GM19397 (cell line): ENCODE measurements at regions not wholly inside any gene's neighbourhood (a gene's known extent, or its start where the extent isn't known, plus 50 kb on each side); places are given as distances from the start of the nearest gene placed in this dataset.
A peak's percentile ranks its signal among the peaks of the same experiment; 100 is the strongest.

Source experiments
- ATAC-seq: cut with Tn5 transposase; IDR thresholded peaks from one replicate; pipeline ENCODE4 v1.9.1; 2021; ENCODE audit warnings: mild to moderate bottlenecking, moderate library complexity; ENCODE audit not compliant: unreplicated experiment

DNA sequence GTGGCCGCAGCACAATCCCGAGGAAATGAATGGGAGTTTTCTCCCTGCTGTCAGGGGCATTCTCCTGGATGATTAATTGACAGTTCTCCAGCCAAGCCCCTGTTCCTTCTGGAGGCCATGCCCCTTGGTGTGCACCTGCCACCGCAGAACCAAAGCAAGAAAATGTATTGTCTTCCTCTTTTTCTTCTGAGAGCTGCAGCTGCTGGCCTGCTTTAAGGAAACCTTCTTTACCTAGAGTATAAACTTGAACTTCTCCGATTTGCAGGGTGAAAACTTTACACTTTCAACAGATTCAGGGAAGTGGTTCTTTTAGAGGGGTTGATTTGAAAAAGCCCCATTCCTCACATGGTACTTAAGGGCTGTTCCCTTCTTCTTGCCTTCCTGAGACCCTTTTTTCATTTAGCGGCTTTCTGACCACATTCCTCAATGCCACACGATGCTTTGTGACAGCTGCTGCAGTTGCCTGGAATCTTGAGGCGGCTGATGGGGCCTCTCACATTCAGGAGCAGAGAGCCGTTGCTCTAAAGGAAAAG lies 402.8 kb downstream of the TXNL1 start:
- peak; percentile 90 for ATAC-seq

DNA sequence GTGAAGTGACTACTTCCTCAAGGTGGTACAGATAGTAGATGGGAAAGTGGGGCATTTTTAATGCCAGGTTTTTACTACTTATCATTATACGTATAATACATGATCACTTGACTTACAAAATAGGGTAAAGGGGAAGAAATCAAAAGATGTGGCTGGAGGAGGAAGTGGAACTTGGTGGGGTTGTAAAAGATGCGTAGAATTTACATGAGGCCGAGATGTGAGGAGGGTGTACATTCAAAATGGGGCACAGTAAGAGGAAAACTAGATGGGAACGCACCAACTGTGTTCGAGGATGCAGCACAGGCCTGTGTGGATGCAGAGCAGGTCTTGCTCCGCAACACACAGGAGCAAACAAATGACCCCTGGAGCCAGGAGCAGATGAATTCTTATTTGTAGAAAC lies 403.3 kb downstream of the TXNL1 start:
- peak; percentile 31 for ATAC-seq

DNA sequence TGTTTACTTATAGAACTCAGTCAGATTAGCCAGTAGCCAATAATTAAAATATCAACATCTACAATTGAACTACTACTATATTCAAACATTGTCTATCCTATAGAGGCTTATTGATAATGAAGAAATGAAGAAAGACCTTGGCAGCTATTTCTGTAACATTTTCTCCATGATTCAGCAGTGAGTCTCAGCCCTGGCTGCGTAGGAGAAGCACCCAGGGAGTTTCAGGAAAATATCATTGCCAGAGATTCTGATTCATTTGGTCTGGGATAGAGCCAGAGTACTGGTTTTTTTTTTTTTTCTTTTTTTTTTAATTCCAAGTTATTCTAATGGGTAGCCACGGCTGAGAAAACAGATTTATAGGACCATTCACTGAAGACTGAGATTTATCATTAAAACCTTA lies 404.8 kb downstream of the TXNL1 start:
- ATAC-seq, result no peak

DNA sequence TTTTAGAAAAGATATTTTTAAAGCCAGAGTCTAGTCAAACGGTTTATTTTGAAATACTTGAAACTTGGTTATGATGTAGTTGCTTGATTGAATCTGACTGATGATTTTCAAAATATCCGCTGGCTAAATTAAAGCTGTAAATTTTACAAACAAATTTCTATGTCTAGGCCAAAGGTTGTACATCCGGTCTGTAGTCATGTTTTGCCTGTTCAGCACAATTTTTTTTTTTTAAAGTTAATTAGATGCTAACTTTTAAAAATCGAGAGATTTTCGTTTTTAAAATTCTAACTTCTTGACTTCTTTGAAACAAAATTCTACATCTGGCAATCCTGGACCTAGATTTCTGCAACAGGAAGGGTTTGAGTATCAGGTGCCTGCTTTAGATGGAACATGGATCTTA lies 412.4 kb downstream of the TXNL1 start:
- no peak for ATAC-seq

DNA sequence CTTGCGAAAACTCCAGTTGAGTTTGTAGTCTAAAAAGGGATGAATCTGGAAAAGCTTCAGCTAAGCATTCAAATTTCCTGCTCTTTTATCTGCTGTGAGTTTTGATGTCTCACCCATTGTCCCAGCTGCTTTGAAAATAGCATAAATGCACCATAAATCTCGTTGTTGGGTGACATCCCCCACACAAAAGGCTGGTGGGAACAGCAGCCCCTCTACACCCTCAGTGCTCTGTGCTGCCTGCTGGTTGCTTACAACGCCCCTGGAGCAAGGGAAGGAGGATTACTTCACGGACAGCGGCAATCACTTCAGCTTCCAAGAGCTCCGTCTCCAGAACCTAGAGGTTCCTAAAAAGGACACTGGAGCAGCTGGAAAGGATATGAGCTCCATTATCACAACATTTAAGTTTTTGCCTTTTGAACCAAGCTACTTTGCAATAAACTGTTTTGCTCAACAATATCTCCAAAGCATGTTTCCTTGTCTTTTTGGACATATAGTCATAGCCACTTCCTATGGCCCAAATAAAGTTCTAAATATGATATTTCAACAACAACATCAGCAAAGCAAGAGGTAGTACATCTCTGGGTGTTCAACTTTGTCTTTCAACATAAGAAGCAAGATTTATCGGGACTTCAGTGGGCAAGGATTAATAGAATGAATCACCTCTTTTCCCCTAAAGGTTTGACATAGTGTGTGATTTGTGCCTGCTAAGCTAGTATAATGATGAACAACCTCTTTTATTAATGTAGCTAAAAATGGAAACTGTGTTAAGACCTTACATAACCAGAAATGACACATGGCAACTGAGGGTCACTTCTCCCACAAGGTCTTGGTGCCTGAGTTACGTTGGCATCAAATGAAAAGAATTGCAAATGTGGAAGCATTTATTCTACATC lies 413.5 kb downstream of the TXNL1 start:
- ATAC-seq, result no peak

DNA sequence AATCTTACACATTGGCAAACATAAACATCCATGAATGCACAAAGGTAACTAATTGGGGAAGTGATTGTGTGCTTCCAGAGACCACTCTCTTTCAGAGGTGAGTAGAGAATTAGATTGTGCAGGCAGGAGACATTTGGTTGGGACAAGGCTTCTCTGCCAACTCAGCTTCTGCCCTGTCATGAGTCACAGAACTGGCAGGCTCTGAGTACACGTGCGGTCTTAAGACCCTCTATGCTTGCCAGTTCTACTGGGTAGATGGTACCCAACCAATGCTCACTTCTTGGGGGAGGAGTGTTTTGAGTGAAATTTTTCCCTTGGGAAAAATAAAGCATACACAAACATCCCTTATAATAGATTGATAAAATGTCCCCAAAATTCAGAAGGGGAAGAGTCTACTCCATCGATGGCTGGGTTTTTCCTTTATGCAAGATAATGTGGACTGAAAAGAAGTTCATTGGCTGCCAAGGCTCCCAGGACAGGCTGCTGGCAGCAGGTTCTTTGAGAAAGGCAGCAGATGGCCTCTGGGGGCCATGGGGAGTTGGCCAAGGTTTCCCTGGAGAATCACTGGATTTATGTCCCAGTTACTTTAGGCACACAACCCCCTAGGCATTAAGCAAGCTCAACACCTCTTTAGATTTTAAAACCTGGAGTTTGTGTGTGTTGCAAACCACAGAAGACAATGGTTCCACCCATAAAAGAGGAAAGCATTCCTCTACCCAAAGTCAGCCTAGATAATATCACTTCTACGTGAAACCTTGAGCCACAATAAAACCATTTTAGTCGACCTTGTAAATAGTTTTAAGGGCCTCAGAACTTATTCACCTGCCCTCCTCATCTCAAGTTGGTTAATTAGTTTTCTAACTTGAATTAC lies 417.0 kb downstream of the TXNL1 start:
- no peak for ATAC-seq

DNA sequence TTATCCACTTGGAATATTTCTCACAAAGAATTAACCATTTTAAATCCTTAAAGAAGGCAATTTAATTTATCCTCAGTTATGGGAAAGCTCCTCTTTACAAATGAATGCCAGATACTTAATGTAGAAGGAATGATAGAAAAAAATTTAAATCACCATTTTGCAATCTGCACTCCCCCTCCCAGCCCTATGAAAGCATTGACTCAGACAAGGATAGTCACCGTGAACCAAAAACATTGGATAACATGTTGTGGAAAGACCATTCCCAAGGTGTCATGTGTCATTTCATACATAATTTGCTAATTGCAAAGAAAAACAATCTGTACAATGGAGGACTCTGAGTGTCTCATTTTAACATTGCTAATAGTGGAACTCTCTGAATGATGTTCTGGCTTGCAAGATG lies 421.0 kb downstream of the TXNL1 start:
- no peak for ATAC-seq

DNA sequence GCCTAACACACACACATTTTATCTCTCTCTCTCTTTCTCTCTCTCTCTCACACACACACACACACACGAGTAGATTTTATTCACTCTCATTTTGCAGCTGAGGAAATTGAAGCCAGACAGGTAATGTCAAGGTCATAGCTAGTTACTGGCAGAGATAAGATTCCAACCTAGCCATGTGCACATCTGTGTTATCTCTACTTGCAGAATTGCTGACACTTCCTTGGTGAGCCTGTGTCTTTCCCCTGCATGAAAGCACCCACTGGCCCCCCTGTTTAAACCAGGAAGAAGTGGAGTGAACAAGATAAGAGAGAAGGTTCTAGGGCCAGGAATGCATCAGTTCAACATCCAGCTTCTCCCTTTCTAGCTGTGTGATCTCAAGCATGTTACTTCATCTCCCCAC lies 423.7 kb downstream of the TXNL1 start:
- no peak for ATAC-seq

DNA sequence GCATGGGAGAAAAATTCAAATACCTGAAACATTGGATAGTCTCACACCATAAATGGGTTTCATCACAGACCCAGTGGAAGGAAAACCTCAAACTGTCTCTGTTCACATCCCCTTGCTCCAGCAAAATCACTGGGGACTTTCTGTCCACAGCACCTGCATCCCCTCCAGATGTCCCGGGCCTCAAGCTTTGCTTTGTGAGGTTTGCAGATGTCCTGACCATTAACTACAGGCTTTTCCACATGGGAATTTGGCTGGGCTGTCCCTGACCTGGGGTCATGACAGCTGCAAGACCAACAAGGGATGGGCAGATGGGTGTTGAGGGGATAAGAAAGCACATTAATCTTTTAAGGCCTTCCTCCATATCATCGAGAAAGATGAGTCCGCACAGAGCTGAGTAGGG lies 427.9 kb downstream of the TXNL1 start:
- no peak for ATAC-seq

DNA sequence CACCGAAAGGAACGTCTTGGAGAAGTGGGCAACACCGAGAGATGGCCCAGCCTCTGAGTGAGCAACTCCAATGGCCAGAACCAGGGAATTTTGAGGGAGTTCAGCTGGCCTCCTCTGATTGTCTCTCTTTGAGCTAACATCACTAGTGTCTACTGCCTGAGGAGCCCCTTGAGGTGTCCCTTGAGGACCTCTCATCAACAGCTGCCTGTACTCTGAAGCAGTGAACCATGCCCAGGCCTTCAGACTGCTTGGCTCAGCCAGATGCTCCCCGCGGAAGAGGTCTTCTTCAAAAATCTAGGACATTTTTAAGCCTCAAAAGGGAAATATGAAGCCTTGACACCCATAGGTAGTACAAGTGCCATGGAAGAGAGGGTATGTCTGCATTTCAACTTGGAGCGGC lies 430.4 kb downstream of the TXNL1 start:
- no peak for ATAC-seq

DNA sequence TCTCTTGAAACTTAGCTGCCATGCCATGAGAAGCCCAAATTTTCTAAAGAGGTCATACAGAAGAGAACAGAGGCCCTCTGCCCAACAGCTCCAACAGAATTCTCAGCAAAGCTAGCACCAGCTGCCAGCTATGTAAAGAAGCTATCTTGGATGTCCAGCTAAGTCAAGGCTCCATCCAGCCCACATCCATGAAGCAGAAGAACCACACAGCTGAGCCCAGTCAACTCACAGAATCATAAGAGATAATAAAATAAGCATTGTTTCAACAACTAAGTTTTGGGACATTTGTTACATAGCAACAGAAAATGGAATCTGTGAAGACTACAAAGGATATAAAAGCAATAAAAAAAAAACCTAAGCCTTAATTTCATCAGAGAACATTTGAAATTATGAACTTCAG lies 434.3 kb downstream of the TXNL1 start:
- ATAC-seq, result no peak

DNA sequence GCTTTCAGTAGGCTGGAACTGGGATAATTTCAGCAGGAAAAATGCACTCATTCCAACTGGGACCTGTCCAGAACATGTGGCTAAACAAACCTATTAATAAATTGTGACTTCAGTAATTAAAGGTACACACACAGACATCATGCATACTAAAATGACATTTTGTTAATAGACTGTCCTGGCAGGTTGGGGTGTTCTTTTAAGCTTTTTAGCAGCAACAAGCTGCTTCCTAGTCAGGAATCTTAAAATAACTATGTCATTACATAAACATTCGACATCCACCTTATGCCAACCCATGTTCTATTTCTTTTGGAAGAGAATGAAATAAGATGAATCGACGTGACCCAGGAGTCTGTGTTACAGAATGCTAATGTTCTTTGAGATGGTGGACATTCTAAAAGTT lies 435.7 kb downstream of the TXNL1 start:
- ATAC-seq, result no peak

DNA sequence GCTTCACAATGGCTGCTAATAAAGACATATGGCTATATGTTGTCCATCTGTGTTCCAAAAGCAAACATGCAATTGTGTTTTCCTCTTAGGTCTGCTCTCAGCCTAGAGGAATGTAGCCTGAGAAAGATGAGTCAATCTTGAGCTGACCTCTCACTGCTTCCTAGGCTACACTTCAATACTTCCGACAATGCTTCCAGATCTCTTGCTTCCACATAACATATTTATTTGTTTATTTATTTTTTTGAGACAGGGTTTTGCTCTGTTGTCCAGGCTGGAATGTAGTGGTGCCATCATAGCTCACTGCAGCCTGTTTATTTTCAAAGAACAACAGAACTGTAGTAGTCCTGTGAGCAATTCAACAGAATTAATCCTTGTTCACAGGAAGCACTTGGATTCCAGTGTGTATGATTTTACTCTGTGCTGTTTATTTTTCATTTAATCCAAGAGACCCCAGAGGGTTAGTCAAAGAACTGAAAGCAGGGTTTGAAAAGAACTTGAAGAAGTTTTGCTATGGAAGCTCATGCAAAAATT lies 437.9 kb downstream of the TXNL1 start:
- no peak for ATAC-seq

DNA sequence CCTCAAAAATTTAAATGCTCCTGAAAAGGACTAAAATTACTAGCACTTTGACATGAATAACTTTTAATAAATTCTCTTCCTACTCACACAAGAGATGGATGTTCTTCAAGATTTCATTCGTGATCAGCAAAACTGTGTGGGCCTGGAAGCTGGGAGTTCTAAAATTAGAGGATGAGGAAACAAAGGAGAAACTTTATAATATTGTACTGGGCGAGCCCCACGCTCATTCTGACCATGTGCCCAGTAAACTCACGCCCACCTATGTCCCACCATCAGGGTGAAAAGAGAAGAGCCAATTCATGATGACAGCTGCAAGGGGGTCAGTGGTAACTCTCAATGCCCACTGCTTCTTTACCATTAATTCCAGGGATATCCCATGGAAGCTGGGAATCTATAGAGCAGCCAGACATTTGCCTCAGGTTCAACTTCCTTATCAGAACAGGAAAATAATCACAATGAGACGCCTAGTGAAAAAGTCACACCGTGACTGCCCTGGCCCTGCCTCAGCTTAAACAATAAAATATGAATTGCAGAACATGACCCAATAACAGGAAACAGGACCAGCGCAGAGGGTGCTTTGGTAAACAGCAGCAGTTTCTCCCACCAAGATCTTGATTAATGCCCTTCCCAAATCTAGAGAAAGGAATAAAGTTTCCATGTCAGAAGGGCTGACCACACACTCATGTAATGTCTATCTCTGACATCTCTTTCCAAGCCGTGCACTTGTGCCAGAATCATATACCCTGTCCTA lies 438.6 kb downstream of the TXNL1 start:
- no peak for ATAC-seq

DNA sequence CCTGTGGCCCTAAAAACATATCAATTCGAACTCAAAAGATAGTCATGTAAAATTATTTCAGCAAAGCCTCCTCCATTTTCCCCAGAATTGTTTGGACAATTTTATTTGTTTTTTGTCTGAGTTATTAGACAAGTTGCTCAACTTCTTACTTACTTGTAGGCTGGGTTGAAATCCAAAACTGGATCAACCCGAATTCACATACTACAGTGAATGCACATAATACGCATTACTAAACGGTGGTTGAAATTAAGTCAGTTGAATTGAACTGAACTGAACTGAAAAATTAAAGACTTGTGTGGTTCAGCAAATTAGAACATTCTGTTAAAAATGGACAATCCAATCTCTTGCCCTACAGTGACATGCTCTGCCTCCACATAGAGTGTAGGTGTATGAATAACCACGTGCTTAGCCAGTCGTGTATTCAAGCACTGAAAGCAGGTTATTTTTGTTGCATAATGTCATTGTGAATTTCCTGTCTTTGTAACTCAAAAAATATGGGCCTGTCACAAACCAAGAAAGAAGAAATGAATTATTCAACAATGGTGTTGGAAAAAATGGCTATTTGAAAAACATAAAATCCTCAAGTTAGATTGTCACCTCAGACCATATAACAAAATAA lies 441.0 kb downstream of the TXNL1 start:
- no peak for ATAC-seq

DNA sequence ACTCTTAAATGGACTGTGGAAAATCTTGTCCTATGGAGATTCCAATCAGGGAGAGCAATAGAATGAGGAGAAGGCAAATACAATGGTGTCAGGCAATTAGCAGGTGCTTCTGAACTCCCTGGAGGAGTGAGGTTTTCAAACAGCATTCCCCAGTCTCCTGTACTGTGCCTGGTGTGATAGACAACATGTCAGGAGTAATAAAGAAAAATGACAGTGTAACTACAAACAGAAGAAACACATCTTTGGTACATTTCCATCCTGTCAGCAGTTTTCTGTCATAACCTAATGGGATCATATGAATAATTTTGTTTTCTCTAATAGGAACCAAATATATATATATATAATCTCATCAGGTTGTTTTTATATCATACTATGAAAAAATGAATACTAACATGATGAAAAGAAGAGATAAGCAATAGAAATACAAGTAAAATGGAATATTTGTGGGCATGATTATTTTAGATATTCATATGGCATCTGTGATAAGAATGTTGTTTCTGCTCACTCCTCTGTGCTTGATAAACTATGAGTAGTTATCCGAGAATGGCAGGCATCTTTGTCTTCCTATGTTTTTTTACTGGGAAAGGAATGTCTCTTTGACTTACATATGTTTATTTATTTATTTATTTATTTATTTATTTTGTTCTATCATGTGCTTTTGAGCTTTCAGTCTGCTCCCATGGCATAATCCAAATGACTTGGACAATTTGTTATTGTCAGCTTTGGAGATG lies 441.7 kb downstream of the TXNL1 start:
- ATAC-seq, result no peak

DNA sequence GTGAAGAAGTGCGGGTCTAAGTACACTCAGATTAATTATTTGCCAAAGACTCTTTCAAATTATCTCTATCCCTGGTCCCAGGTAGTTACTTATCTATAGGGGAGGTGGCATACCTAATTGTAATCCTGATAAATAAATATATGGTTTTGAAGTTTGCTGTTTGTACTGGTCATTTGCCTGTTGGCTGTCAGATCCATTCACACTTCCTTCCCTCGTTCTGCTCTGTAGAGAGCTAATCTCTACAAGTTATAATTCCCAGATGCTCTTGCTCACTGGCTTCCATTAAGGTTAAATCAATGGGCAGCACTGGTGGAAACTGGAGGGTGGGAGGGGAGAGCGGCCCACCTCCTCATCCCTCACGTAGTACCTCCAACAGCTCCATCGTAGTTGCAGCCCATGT lies 447.1 kb downstream of the TXNL1 start:
- no peak for ATAC-seq

DNA sequence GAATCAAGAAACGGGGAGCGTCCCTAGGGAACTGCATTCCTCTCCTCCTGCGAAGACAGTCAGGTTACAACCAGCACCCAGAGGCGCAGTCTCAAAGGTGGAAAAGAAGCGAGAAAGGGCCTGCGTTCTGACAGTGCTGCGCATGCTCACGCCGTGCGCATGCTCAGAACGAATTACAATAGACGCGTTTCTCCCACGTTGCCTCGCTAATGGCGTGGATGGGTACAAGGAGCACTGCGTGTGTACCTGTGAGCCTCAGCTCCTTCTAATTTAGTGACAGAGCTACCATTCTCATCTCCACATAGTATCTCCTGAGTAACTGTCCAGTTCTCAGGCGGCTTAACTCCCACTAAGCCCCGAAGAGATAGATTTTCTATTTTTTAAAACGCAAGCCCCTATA lies 448.8 kb downstream of the TXNL1 start:
- ATAC-seq, result no peak

DNA sequence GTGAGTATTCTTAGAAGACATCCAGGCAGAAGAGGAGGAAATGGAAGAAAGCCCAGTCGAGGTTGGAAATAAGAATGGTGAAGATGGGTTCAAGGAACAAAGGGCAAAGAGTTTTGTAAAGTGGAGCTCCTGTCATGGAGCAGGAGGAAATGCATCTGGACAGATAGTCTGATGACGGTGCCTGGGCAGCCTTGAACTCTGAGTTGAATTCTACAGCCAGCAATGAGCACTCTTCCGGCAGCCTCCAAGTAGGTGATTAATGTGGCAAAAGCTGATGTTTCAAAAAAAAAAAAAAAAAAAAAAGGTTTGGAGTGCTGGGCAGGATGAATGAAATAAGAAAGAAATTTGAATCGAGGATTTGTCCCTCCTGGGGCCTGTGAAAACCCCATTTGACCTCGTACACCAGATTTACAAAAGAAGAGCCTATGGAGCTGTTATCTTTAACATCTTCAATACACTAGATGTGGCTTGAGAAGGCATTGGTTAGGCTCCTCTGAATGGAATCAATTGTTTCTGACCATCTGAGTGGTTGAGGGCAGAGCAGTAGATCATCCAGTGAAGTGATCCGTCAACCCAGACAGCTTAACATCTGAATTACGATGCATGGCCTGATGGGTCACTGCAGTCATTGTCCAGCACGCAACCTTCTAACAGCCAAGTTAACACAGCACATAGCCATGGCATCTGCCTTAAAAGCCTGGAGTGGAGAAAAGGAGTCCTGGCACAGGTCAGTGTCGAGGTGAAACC lies 449.7 kb downstream of the TXNL1 start:
- ATAC-seq, result no peak
